ENCODE measurements at regions not wholly inside any gene's neighbourhood (a gene's known extent, or its start where the extent isn't known, plus 50 kb on each side); places are given as distances from the start of the nearest gene placed in this dataset.
A peak's percentile ranks its signal among the peaks of the same experiment; 100 is the strongest.
"Not testable (repeated sequence)": the region's sequence is repeated elsewhere in the genome, so short reads cannot be mapped to it uniquely, and the experiment has no call there.

DNA sequence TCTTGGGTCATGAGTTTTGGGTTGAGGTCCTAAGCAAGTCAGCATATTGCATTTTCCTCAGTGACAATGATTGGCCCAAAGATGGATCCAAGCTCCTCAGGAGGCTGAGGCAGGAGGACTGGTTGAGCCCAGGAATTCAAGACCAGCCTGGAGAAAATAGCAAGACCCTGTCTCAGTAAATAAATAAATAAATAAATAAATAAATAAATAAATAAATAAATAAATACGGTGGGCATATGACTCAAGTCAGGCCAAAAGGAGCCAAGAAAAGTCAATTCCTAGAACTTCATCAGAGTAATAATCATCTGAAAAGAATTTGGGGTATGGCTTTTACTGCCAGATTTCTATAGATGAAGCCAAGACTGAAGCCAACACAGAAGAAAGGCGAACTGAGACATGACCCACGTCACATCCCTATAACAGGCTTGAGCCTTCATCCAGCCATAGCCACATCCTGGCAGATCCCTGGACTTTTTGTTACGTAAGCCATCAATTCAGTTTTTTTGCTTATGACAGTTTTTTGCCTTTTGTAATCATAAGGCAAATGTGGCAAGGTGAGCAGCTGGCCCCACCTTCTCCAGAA lies 88.5 kb upstream of the NFASC start:
- DNase-seq: no peak

DNA sequence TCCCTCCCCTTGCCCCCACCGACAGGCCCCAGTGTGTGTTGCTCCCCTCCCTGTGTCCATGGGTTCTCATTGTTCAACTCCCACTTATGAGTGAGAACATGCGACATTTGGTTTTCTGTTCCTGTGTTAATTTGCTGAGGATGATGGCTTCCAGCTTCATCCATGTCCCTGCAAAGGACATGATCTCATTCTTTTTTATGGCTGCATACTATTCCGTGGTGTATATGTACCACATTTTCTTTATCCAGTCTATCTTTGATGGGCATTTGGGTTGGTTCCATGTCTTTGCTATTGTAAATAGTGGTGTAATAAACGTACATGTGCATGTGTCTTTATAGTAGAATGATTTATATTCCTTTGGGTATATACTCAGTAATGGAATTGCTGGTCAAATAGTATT lies 85.6 kb upstream of the NFASC start:
- not testable (repeated sequence) for DNase-seq

- DNase-seq: no peak
Observed at GRCh38 chr1:204788470-204788869, 82.2 kb upstream of the NFASC start.

GRCh38 chr1:204791453-204792353 lies 79.0 kb upstream of the NFASC start:
- peak; percentile 10 to 64 for DNase-seq

DNA sequence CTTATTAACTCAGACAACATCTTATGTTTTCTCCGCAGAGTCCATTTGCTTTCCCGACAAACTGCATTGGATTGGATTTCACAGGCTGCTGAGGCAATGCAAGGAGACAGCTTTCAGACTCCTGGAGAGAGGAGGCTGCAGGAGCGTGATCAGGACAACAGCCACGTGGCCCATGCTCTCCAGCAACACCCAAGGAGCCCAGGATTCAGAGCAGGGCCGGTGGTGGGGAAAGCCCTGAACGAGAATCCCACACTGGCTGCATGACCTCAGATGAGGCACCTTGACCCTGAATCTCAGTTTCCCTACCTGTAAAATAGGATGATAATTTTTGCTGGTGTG lies 78.3 kb upstream of the NFASC start:
- DNase-seq: no peak

DNA sequence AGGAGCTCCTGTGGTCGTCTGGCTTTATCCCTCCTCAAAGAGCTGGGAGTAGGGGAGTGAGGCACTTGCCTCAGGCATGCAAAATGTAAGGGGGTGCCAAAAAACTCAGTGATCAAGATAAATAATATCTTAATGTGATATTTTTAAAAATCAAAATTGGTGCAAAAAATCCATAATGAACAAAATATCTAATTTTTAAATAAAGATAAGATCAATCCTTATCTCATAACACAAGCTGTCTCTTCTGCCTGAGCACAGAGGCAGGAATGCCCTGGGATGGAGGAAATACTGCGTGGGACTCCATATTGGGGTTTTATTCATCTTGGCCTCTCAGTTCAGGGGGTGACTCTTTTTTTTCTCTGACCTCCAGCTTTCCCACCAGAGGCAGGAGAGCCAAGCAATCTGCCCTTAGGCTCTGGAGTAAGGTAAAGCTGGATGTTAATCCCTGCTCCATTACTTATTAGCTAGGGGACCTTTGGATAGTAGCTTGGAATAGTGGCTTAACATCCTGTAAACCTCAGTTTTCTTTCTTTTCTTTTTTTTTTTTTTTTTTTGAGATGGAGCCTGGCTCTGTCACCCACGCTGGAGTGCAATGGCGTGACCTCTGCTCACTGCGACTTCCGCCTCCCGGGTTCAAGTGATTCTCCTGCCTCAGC lies 77.3 kb upstream of the NFASC start:
- DNase-seq: no peak

DNA sequence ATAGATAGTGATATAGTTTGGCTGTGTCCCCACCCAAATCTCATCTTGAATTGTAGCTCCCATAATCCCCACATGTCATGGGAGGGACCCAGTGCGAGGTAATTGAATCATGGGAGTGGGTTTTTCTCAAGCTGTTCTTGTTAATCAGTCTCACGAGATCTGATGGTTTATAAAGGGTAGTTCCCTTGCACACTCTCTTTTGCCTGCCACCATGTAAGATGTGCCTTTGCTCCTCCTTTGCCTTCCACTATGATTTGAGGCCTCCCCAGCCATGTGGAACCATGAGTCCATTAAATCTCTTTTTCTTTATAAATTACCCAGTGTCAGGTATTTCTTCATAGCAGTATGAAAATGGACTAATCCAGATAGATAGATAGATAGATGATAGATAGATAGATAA lies 73.8 kb upstream of the NFASC start:
- DNase-seq: not testable (repeated sequence)

DNA sequence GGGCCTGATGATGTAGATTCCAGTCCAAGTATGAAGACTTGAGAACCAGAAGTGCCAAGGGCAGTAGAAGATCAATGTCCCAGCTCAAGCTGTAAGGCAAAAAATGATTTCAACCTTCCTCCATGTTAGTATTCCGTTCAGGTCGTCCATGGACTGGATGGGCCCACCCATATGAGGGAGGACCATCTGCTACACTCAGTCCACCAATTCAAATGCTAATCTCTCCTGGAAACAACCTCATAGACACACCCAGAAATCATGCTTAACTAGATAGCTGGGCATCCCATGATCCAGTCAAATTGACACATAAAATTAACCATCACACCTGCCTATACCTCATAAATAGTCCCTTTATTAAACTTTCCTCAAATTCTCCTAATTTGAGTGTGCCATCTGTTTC lies 73.3 kb upstream of the NFASC start:
- DNase-seq: no peak

DNA sequence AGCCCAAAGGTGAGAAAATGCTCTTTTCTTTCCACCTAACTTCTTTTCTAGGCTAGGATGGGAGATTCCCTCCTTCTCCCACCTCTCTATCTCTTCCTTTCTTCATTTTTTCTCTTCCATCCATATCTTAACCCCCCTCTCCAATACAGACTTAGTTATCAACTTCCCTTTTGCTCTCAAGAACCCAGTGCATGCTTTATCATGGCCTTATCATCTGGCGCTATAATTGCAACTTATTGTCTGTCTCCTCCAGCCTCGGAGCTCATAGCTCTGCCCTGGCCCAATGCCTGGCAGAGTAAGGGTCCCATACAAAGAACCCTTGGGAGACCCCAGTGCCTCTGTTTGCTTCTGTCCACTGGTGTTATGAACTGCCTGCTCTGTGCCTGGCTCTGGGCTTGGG lies 71.0 kb upstream of the NFASC start:
- DNase-seq: no peak

DNA sequence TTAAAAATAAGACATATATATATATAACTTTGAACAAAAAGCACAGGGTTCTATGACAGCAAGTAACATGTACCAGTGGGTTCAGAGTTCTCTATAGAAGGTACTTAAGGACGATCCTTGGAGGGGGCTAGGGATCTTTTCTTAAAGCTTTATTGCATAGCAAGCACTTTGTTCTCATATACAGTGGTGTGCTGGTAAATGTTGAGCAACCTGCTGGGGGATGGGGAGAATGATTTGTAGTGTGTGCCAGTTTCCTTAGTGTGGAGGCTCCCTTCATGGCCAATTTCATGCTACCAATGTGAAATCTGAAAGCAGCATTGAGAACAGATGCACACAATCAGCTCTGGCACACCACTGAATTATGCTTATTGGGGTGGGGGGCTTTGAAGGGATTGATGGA lies 69.5 kb upstream of the NFASC start:
- DNase-seq: no peak

DNA sequence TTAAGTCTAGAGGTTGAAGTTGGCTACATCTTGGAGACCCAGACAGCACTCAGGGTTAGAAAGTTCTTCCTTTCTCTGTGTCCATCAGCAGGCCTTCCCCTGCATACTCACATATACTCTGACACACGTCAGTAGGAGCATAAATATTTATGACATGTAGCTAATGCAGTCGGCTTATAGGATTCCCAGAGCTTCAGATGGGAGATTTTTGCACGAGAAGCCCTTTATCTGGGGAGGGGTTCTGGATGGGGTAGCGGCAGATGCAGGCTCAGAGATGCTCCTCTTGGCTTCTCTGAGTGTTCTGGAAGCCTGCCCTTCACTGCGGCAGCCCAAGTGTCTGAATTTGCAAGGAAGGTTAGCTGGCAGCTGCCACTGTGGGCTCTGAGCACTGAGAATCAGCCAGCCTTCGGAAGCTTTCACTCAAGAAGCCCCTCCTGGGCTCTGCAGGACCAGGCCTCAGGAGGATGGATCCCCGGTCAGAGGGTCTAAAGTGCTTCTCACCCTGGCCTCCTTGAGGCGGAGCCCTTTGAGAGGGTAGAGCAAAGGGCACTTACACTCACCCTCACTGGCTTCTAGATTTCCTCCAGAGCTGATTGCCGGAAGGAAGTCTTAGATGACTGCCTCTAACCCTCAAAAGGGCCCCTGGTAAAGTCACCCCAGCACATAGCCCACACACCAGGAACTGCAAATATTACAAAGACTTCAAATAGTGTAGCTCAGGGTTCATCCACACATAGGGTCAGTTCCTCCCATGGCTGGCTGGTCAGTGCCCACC lies 68.1 kb upstream of the NFASC start:
- peak; percentile 29 to 75 for DNase-seq

- DNase-seq: no peak
Observed at GRCh38 chr1:204803607-204804006, 67.1 kb upstream of the NFASC start.

DNA sequence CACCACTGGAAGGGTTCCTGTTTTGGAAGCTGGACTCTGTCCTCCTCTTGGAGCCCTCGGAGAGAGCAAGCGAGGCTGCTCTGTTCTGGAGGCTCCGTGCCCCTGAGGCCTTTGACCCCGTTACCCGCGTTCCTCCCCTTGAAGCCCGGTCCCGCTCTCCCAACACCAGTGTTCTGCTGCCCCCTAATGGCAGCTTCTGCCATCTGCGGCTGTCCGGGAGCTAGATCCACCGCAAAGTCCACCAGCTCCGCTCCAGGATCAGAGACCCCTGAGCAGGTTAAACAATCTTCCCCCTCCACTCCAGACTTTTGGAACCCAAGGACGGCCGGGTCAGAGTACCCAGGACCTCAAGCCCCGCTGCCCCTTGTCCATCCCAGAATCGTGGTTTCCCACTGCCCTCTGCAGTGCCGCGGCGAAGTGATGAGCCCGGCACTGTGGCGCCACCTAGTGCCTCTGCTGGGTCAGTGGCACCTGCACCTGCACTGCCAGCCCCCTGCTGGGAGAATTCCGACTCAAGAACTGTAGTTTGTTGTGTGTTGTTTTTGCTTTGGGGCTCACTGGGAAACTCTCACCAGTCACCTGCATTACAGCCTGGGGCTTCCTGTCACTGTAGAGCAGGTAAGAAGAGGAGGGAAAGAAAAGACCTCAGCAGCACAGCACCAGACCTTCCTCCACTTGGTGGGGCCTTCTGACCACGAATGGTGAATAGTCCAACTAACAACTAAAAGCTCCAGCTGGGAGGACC lies 63.5 kb upstream of the NFASC start:
- peak; percentile 93 to 96 for DNase-seq

- DNase-seq: no peak
Observed at GRCh38 chr1:204809488-204809887, 61.2 kb upstream of the NFASC start.

DNA sequence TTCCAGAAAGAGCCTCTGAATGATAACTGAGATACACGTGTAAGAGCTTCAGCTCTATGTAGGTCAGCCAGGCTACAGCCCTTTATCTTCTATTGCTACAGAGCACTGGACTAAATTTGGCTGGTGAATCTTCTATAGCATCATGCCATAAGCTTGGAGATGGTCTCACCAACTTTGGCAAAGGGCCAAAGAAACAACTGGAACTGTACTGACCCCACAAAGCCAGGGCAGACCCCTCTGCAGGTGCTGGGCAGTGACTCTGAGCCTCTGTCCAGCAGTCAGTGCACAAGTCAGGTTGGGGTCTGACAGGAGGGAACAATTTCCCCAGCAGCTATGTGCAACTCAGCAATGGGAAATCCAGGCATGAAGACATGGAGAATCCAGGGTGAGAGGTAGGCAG lies 57.8 kb upstream of the NFASC start:
- no peak for DNase-seq

- no peak for DNase-seq
Observed at GRCh38 chr1:204813522-204813921, 57.1 kb upstream of the NFASC start.

- DNase-seq: no peak
Observed at GRCh38 chr1:204814166-204814884, 56.3 kb upstream of the NFASC start.

- no peak for DNase-seq
Observed at GRCh38 chr1:204817341-204817740, 53.3 kb upstream of the NFASC start.

GRCh38 chr1:204818998-204819397 lies 51.7 kb upstream of the NFASC start:
- peak in 1 of 2 experiments; percentile 19 for DNase-seq

DNA sequence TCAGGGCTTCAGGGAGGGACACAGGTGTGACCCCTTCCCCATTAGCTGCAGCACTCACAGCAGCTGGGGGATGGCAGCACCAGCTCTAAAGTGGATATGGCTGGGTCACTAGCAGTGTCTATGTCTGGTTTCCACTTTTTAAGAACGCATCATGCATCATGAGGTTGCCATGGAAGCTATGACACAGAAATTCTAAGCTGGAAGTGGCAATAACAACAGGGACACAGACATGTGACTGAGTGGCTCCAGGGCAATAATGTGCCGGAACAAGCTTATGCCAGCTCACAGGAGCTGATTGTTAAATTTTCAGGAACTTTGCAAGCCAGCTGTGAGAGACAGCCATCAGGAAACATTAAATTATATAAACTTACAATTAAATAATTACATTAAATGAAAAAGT lies 51.2 kb upstream of the NFASC start:
- no peak for DNase-seq
